ENCODE measurements at regions not wholly inside any gene's neighbourhood (a gene's known extent, or its start where the extent isn't known, plus 50 kb on each side); places are given as distances from the start of the nearest gene placed in this dataset.

DNA sequence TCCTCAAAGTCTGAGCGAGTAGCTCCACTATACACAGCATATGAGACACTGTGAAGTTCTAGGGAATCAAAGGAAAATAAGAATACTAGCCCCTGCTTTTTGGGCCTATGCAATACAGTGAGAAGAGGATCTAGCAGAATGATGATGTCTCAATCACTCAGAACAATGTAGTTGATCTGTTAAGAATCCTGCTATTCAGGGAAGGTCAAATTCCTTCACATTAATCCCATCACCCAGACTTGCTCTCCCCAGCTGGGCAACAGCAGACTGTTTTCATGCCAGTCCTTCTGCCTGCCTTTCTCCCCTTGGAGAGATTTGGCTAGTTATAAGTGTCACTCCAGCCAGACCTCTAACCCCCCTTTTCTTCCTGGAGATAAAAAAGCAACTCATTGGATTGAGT is 230.0 kb upstream of the EPHA4 start:
- TF ChIP-seq, protein P1, sequence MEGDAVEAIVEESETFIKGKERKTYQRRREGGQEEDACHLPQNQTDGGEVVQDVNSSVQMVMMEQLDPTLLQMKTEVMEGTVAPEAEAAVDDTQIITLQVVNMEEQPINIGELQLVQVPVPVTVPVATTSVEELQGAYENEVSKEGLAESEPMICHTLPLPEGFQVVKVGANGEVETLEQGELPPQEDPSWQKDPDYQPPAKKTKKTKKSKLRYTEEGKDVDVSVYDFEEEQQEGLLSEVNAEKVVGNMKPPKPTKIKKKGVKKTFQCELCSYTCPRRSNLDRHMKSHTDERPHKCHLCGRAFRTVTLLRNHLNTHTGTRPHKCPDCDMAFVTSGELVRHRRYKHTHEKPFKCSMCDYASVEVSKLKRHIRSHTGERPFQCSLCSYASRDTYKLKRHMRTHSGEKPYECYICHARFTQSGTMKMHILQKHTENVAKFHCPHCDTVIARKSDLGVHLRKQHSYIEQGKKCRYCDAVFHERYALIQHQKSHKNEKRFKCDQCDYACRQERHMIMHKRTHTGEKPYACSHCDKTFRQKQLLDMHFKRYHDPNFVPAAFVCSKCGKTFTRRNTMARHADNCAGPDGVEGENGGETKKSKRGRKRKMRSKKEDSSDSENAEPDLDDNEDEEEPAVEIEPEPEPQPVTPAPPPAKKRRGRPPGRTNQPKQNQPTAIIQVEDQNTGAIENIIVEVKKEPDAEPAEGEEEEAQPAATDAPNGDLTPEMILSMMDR (conservative IDR thresholded peaks at IDR 0.05; ENCODE audit: low read depth, low read length) = no peak
- TF ChIP-seq EZH2 (IDR thresholded peaks at IDR 0.05; ENCODE audit: borderline replicate concordance, low read depth, low read length, poor library complexity, severe bottlenecking) = no peak
